GM23338 (cell line): ENCODE measurements at regions not wholly inside any gene's neighbourhood (a gene's known extent, or its start where the extent isn't known, plus 50 kb on each side); places are given as distances from the start of the nearest gene placed in this dataset.

Experiments
- ATAC-seq: fragments of 200-7000 bp; cut with Tn5 transposase; 3 replicates; pipeline ENCODE4 v1.9.1; 2020
- DNase-seq: peaks from one replicate; pipeline ENCODE4 v3.0.0-alpha.2; 2015; ENCODE audit warnings: low spot score
- H2AFZ ChIP-seq: fragments of 200-600 bp; sonication (generic); 2 replicates; pipeline ENCODE4 v1.8.0; 2016; ENCODE audit warnings: antibody characterized with exemption, mild to moderate bottlenecking, moderate library complexity
- H3F3A ChIP-seq: fragments of 200-600 bp; sonication (generic); replicated peaks from 2 replicates; pipeline ENCODE4 v1.8.0; 2017; ENCODE audit warnings: antibody characterized with exemption, mixed run types, low read depth
- H3K27ac ChIP-seq: fragments of 200-600 bp; sonication (generic); 2 replicates; pipeline ENCODE4 v1.6.1; 2016; ENCODE audit warnings: low read depth
- H3K27me3 ChIP-seq: fragments of 200-600 bp; sonication (generic); 2 replicates; pipeline ENCODE4 v1.8.0; 2016; ENCODE audit warnings: mild to moderate bottlenecking, mixed run types, moderate library complexity; ENCODE audit not compliant: insufficient read depth
- H3K36me3 ChIP-seq: fragments of 200-600 bp; sonication (generic); 2 replicates; pipeline ENCODE4 v1.8.0; 2016; ENCODE audit warnings: mild to moderate bottlenecking; ENCODE audit not compliant: insufficient read depth
- H3K4me1 ChIP-seq: fragments of 200-600 bp; sonication (generic); 2 replicates; pipeline ENCODE4 v1.8.0; 2016; ENCODE audit warnings: mild to moderate bottlenecking, moderate library complexity; ENCODE audit not compliant: insufficient read depth
- H3K4me2 ChIP-seq: fragments of 200-600 bp; sonication (generic); 2 replicates; pipeline ENCODE4 v1.7.1; 2017; ENCODE audit warnings: mixed run types
- H3K4me3 ChIP-seq: fragments of 200-600 bp; sonication (generic); 2 replicates; pipeline ENCODE4 v1.6.1; 2016; ENCODE audit warnings: mixed run types
- H3K79me2 ChIP-seq: fragments of 200-600 bp; sonication (generic); replicated peaks from 2 replicates; pipeline ENCODE4 v1.8.0; 2017; ENCODE audit warnings: mild to moderate bottlenecking; ENCODE audit not compliant: insufficient read depth
- H3K9me2 ChIP-seq: fragments of 200-600 bp; sonication (generic); 2 replicates; pipeline ENCODE4 v1.8.0; 2017; ENCODE audit not compliant: insufficient read depth
- H4K20me1 ChIP-seq: fragments of 200-600 bp; sonication (generic); replicated peaks from 2 replicates; pipeline ENCODE4 v1.8.0; 2017; ENCODE audit warnings: mild to moderate bottlenecking; ENCODE audit not compliant: insufficient read depth
- H3K27ac Mint-ChIP-seq: 2 replicates; pipeline ENCODE4 v1.8.0; 2020; ENCODE audit warnings: inconsistent platforms, mild to moderate bottlenecking, moderate library complexity, mixed read lengths
- H3K27me3 Mint-ChIP-seq: 3 replicates; pipeline ENCODE4 v1.8.0; 2022; ENCODE audit warnings: low read depth, mild to moderate bottlenecking, moderate library complexity, mixed read lengths, inconsistent platforms; ENCODE audit not compliant: insufficient read depth, poor library complexity
- H3K36me3 Mint-ChIP-seq: 3 replicates; pipeline ENCODE4 v1.8.0; 2021; ENCODE audit warnings: low read depth, mild to moderate bottlenecking, inconsistent platforms, moderate library complexity, mixed read lengths
- H3K4me1 Mint-ChIP-seq: 3 replicates; pipeline ENCODE4 v1.8.0; 2020; ENCODE audit warnings: mild to moderate bottlenecking, inconsistent platforms, mixed read lengths
- H3K4me3 Mint-ChIP-seq: 3 replicates; pipeline ENCODE4 v1.8.0; 2021; ENCODE audit warnings: moderate library complexity, mild to moderate bottlenecking, inconsistent platforms, mixed read lengths
- H3K9me3 Mint-ChIP-seq: 3 replicates; pipeline ENCODE4 v1.8.0; 2020; ENCODE audit warnings: moderate library complexity, mild to moderate bottlenecking, inconsistent platforms, mixed read lengths
- EZH2 ChIP-seq: fragments of 200-600 bp; sonication (generic); IDR thresholded peaks from one replicate; pipeline ENCODE4 v1.8.0; 2017; ENCODE audit warnings: antibody characterized with exemption, mild to moderate bottlenecking, low read depth; ENCODE audit not compliant: unreplicated experiment
- EZH2phosphoT487 ChIP-seq: fragments of 200-600 bp; sonication (generic); IDR thresholded peaks from one replicate; pipeline ENCODE4 v1.8.1; 2018; ENCODE audit warnings: antibody characterized with exemption; ENCODE audit not compliant: unreplicated experiment
- JUNB ChIP-seq: IDR thresholded peaks from one replicate; pipeline ENCODE4 v1.6.1; 2016; ENCODE audit warnings: antibody characterized with exemption; ENCODE audit not compliant: unreplicated experiment
- NANOG ChIP-seq: IDR thresholded peaks from 2 replicates; pipeline ENCODE4 v1.6.1; 2016; ENCODE audit warnings: antibody characterized with exemption, borderline replicate concordance
- POLR2AphosphoS5 ChIP-seq: IDR thresholded peaks from 2 replicates; pipeline ENCODE4 v1.6.1; 2016; ENCODE audit warnings: antibody characterized with exemption, low read depth
- STAT1 ChIP-seq: IDR thresholded peaks from one replicate; pipeline ENCODE4 v1.6.1; 2016; ENCODE audit warnings: antibody characterized with exemption; ENCODE audit not compliant: unreplicated experiment
- ZNF114 ChIP-seq: fragments of 250-450 bp; sonication (Bioruptor Pico); IDR thresholded peaks from 2 replicates; pipeline ENCODE4 v1.5.0; 2020; ENCODE audit warnings: mild to moderate bottlenecking, moderate library complexity
- ZNF331 ChIP-seq: fragments of 250-450 bp; sonication (Bioruptor Pico); IDR thresholded peaks from 2 replicates; pipeline ENCODE4 v1.5.0; 2020; ENCODE audit warnings: low read depth, mild to moderate bottlenecking, moderate library complexity
- ZNF462 ChIP-seq: fragments of 250-450 bp; sonication (Bioruptor Pico); IDR thresholded peaks from 2 replicates; pipeline ENCODE4 v1.5.0; 2020; ENCODE audit warnings: mild to moderate bottlenecking, moderate library complexity
- TF ChIP-seq, protein P1 (sequence below): IDR thresholded peaks from 2 replicates; pipeline ENCODE4 v1.6.1; 2016; ENCODE audit warnings: antibody characterized with exemption
- TF ChIP-seq, protein P2 (sequence below), 2 experiments: fragments of 200-600 bp in 1 of 2; sonication (generic) in 1 of 2; conservative IDR thresholded peaks; 2 replicates each; pipeline versions ENCODE4 v1.5.1 to v1.6.1; 2016 to 2017; ENCODE audit warnings: antibody characterized with exemption in 2 of 2, low read depth in 2 of 2, mild to moderate bottlenecking in 2 of 2, moderate library complexity in 1 of 2
- TF ChIP-seq, protein P3 (sequence below): IDR thresholded peaks from one replicate; pipeline ENCODE4 v1.6.1; 2018; ENCODE audit warnings: antibody characterized with exemption; ENCODE audit not compliant: unreplicated experiment

DNA sequence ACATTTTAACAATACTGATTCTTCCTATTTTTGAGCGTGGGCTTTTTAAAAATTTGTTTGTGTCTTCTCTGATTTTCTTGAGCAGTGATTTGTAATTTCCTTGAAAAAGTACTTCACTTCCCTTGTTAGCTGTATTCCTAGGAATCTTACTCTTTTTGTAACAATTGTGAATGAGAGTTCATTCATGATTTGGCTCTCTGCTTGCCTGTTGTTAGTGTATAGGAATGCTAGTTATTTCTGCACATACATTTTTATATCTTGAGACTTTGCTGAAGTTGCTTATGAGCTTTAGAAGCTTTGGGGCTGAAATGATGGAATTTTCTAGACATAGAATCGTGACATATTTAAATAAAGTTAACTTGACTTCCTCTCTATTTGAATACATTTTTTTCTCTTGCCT, 582.8 kb upstream of the BCHE start (continued):
- TF ChIP-seq, protein P1, sequence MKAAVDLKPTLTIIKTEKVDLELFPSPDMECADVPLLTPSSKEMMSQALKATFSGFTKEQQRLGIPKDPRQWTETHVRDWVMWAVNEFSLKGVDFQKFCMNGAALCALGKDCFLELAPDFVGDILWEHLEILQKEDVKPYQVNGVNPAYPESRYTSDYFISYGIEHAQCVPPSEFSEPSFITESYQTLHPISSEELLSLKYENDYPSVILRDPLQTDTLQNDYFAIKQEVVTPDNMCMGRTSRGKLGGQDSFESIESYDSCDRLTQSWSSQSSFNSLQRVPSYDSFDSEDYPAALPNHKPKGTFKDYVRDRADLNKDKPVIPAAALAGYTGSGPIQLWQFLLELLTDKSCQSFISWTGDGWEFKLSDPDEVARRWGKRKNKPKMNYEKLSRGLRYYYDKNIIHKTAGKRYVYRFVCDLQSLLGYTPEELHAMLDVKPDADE: no peak
- TF ChIP-seq, protein P2, sequence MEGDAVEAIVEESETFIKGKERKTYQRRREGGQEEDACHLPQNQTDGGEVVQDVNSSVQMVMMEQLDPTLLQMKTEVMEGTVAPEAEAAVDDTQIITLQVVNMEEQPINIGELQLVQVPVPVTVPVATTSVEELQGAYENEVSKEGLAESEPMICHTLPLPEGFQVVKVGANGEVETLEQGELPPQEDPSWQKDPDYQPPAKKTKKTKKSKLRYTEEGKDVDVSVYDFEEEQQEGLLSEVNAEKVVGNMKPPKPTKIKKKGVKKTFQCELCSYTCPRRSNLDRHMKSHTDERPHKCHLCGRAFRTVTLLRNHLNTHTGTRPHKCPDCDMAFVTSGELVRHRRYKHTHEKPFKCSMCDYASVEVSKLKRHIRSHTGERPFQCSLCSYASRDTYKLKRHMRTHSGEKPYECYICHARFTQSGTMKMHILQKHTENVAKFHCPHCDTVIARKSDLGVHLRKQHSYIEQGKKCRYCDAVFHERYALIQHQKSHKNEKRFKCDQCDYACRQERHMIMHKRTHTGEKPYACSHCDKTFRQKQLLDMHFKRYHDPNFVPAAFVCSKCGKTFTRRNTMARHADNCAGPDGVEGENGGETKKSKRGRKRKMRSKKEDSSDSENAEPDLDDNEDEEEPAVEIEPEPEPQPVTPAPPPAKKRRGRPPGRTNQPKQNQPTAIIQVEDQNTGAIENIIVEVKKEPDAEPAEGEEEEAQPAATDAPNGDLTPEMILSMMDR (conservative IDR thresholded peaks at IDR 0.05; ENCODE audit: low read depth in 2 of 2): no peak

GRCh38 chr3:166405896-166406295, 568.7 kb upstream of the BCHE start:
- ATAC-seq: no peak
- Histone ChIP-seq H3K27me3 (no peaks in the 10 kb centered on the region), H3K36me3 (no peaks in the 10 kb centered on the region), H4K20me1 (no peaks in the 10 kb centered on the region), H3K9me2 (no peaks in the 10 kb centered on the region), H3K4me3 (no peak overlapping the region), H3K4me1 (no peaks in the 10 kb centered on the region), H3F3A (no peaks in the 10 kb centered on the region), H3K27ac (no peak overlapping the region), H3K4me2 (no peak overlapping the region), H3K79me2 (no peaks in the 10 kb centered on the region), H2AFZ (no peak overlapping the region; the same call in 1 of the 2 replicates)
- Mint-ChIP-seq H3K4me3 (no peak overlapping the region), H3K9me3 (no peaks in the 10 kb centered on the region), H3K27ac (no peak overlapping the region), H3K27me3 (no peaks in the 10 kb centered on the region), H3K4me1 (no peaks in the 10 kb centered on the region), H3K36me3 (no peaks in the 10 kb centered on the region)
- DNase-seq: no peak
- TF ChIP-seq JUNB (no peak), ZNF331 (CRISPR knock-in tag) (no peak), ZNF462 (CRISPR knock-in tag) (no peak), EZH2phosphoT487 (no peak), EZH2 (no peak), POLR2AphosphoS5 (no peak), NANOG (no peak), STAT1 (no peak), ZNF114 (CRISPR knock-in tag) (no peak)
- TF ChIP-seq, protein P3, sequence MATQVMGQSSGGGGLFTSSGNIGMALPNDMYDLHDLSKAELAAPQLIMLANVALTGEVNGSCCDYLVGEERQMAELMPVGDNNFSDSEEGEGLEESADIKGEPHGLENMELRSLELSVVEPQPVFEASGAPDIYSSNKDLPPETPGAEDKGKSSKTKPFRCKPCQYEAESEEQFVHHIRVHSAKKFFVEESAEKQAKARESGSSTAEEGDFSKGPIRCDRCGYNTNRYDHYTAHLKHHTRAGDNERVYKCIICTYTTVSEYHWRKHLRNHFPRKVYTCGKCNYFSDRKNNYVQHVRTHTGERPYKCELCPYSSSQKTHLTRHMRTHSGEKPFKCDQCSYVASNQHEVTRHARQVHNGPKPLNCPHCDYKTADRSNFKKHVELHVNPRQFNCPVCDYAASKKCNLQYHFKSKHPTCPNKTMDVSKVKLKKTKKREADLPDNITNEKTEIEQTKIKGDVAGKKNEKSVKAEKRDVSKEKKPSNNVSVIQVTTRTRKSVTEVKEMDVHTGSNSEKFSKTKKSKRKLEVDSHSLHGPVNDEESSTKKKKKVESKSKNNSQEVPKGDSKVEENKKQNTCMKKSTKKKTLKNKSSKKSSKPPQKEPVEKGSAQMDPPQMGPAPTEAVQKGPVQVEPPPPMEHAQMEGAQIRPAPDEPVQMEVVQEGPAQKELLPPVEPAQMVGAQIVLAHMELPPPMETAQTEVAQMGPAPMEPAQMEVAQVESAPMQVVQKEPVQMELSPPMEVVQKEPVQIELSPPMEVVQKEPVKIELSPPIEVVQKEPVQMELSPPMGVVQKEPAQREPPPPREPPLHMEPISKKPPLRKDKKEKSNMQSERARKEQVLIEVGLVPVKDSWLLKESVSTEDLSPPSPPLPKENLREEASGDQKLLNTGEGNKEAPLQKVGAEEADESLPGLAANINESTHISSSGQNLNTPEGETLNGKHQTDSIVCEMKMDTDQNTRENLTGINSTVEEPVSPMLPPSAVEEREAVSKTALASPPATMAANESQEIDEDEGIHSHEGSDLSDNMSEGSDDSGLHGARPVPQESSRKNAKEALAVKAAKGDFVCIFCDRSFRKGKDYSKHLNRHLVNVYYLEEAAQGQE: no peak
- TF ChIP-seq, protein P1: no peak
